Heart right ventricle (tissue), 16 donors: ENCODE measurements at regions not wholly inside any gene's neighbourhood (a gene's known extent, or its start where the extent isn't known, plus 50 kb on each side); places are given as distances from the start of the nearest gene placed in this dataset.

Experiments used
- ATAC-seq, 8 donors: fragments of 200-7000 bp; cut with Tn5 transposase; one replicate each; pipeline ENCODE4 v1.9.1; 2020; ENCODE audit warnings: mild to moderate bottlenecking in 8 of 8, moderate library complexity in 8 of 8, moderate number of reproducible peaks in 1 of 8
- DNase-seq, 2 donors: peaks; one replicate each; pipeline ENCODE4 v3.0.0-alpha.2; 2020
- H3K27ac ChIP-seq, 10 donors: fragments of 200-600 bp; sonication (generic) in 2 of 10; one replicate each; pipeline versions ENCODE4 v1.5.0 to v1.8.0; 2020 to 2022; ENCODE audit warnings: mild to moderate bottlenecking in 3 of 10
- H3K27me3 ChIP-seq, 7 donors: fragments of 200-600 bp; one replicate each; pipeline ENCODE4 v1.8.0; 2021 to 2022; ENCODE audit warnings: mild to moderate bottlenecking in 2 of 7
- H3K36me3 ChIP-seq, 9 donors: fragments of 200-600 bp; sonication (generic) in 1 of 9; one replicate each; pipeline versions ENCODE4 v1.5.0 to v1.8.0; 2020 to 2022; ENCODE audit warnings: mild to moderate bottlenecking in 2 of 9
- H3K4me1 ChIP-seq, 9 donors: fragments of 200-600 bp; sonication (generic) in 1 of 9; one replicate each; pipeline versions ENCODE4 v1.5.0 to v1.8.0; 2020 to 2022; ENCODE audit warnings: mild to moderate bottlenecking in 4 of 9
- H3K4me3 ChIP-seq, 10 donors: fragments of 200-600 bp; sonication (generic) in 2 of 10; one replicate each; pipeline versions ENCODE4 v1.5.0 to v1.8.0; 2020 to 2022; ENCODE audit warnings: mild to moderate bottlenecking in 7 of 10, moderate library complexity in 2 of 10
- H3K9me3 ChIP-seq, 11 donors: fragments of 200-600 bp in 10 of 11; sonication (generic) in 2 of 11; one replicate each; pipeline versions ENCODE4 v1.5.0 to v1.8.0; 2013 to 2022; ENCODE audit warnings: mild to moderate bottlenecking in 2 of 11, control low read depth in 1 of 11, moderate library complexity in 1 of 11
- WGBS, 2 donors: extraction: QIAGEN DNeasy Blood & Tissue Kit; methylation state at CpG; one replicate each; pipeline ENCODE4 v1.1.7; 2013; ENCODE audit warnings: inconsistent platforms in 1 of 2; 5-methylcytosine and 5-hydroxymethylcytosine counted together
- intact Hi-C, 10 donors: fragments of 100-400 bp; cut with DNase I; formaldehyde crosslinking; loops; one replicate each; pipeline versions ENCODE4 v1.11.1 to v1.14.2; 2022
- TF ChIP-seq, protein P1 (sequence below), 9 donors: fragments of 200-600 bp; sonication (generic) in 2 of 9; IDR thresholded peaks; one replicate each; pipeline versions ENCODE4 v1.5.0 to v1.8.0; 2021 to 2022; ENCODE audit warnings: antibody characterized with exemption in 9 of 9, mild to moderate bottlenecking in 5 of 9, moderate library complexity in 1 of 9
- donor health status: Arrhythmogenic right ventricular cardiomyopathy.
- donor health status: ischemic (EF 13 %, LVEDD 7.1; RV severe dilation, severe dysfunction).
- donor health status: healthy with polysubstance abuse.
- donor health status: DM: no; HTN: yes; CAD: no.
- donor health status: DM: no; HTN: no; CAD: no.
- donor health status: ischemic (EF 25% LVEDD 6.9; RV normal size, moderate dysfunction).
- donor health status: ischemic (EF 25% LVEDD 5.7; RV mildly dilated, moderate dysfunction).
- donor health status: healthy.
- donor health status: DM: yes; HTN: yes; CAD: no.
- donor health status: Ischemic cardiomyopathy.
- donor health status: ischemic (EF 35%, LVEDD 5.7; RV mildly dilated, moderate dysfunction).
- donor health status: nonischemic (EF 11% LVEDD 7.7; RV severe dilation, severe dysfunction).
- donor health status: DM: yes; HTN: yes; CAD: no.
- donor health status: PGD.
- donor health status: ischemic (EF 29% LVEDD 5.4; RV normal size, mild dysfunction).
- donor health status: nonischemic (EF 23%, LVEDD 6.1; RV moderate dilation, normal function).

DNA sequence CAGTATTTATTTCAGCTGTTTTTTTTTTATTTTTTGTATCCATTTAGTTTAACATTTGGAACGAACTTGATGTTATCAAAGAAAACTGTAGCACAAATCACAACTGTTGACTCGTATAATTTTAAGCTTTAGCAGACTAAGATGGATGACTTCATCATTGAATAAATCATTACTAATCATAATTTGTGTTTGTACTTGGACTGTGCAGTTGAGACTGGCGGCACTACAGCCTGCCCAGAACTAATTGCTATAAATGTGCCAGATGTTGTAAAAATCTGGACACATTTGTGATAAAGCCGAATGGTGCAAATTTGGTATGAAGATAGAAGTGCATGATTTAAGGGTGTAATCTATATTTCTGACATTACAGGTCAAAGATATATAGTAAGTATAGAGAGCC lies 897.7 kb upstream of the CDH8 start:
- Histone ChIP-seq H3K27ac (no peak overlapping the region), H3K27me3 (no peaks in the 10 kb centered on the region), H3K36me3 (no peaks in the 10 kb centered on the region), H3K9me3 (no peaks in the 10 kb centered on the region), H3K4me3 (no peak overlapping the region), H3K4me1 (no peaks in the 10 kb centered on the region)
- 69 to 76% methylated on average over 4 of the region's 4 CpGs for WGBS, 2 donors
- TF ChIP-seq, protein P1, sequence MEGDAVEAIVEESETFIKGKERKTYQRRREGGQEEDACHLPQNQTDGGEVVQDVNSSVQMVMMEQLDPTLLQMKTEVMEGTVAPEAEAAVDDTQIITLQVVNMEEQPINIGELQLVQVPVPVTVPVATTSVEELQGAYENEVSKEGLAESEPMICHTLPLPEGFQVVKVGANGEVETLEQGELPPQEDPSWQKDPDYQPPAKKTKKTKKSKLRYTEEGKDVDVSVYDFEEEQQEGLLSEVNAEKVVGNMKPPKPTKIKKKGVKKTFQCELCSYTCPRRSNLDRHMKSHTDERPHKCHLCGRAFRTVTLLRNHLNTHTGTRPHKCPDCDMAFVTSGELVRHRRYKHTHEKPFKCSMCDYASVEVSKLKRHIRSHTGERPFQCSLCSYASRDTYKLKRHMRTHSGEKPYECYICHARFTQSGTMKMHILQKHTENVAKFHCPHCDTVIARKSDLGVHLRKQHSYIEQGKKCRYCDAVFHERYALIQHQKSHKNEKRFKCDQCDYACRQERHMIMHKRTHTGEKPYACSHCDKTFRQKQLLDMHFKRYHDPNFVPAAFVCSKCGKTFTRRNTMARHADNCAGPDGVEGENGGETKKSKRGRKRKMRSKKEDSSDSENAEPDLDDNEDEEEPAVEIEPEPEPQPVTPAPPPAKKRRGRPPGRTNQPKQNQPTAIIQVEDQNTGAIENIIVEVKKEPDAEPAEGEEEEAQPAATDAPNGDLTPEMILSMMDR (IDR thresholded peaks at IDR 0.05): no peak
- ATAC-seq (no peak), DNase-seq (no peak)
- intact Hi-C loops: no loop called here

DNA sequence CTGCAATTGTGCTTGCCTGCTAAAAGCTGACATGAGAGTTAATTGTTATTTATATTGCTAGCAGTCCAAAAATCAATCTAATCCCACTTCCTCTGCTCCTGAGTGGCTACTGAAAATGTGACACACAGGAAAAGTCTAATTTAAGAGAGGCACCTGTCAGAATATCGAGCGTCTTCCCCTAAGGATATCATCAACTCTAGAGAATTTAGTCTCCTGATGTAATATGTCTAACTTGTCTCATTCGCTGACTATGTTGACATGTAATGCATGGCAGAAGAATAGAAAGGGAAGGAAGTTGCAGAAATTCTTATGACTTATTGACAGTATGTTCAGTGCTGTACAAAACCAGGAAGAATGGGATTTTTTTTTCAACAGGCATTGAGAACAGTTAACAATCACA lies 893.4 kb upstream of the CDH8 start:
- no peaks in the 10 kb centered on the region for H3K9me3 ChIP-seq
- H3K36me3 ChIP-seq: no peaks in the 10 kb centered on the region
- H3K27ac ChIP-seq: no peak overlapping the region
- TF ChIP-seq, protein P1 (IDR thresholded peaks at IDR 0.05): no peak
- WGBS, 2 donors: 46 to 49% methylated on average over 3 of the region's 3 CpGs
- DNase-seq: no peak
- intact Hi-C loops: loop anchor here in 1 of 10 donors (1.0 kb wide), 1 partner anchor 30 kb away; no protein-coding TSS in a partner anchor
- no peak overlapping the region for H3K4me3 ChIP-seq
- no peaks in the 10 kb centered on the region for H3K4me1 ChIP-seq
- H3K27me3 ChIP-seq: no peaks in the 10 kb centered on the region
- no peak for ATAC-seq

DNA sequence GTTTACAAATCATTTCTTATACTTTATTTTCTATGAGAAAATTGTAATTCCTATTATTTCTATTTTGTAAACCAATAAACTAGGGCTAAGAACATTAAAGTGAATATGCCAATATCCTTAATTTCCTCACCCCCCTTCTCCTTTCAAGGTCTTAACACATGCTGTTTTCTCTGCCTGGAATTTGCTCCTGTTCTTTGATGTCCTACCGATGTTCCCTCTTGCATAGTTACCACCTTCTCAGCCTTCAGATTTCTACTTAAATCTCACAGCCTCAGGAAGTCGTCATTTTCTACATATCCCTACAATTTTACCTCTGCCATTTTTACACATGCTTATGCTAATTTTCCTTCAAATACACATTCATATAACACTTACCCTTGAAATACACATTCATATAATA lies 890.9 kb upstream of the CDH8 start:
- H3K27me3 ChIP-seq: no peaks in the 10 kb centered on the region
- intact Hi-C loops: no loop called here
- ATAC-seq (no peak), DNase-seq (no peak)
- 39 to 43% methylated on average over 2 of the region's 2 CpGs for WGBS, 2 donors
- H3K4me1 ChIP-seq: no peaks in the 10 kb centered on the region
- H3K4me3 ChIP-seq: no peak overlapping the region
- no peak overlapping the region for H3K27ac ChIP-seq
- H3K36me3 ChIP-seq: no peaks in the 10 kb centered on the region
- TF ChIP-seq, protein P1 (IDR thresholded peaks at IDR 0.05): no peak
- H3K9me3 ChIP-seq: no peaks in the 10 kb centered on the region

DNA sequence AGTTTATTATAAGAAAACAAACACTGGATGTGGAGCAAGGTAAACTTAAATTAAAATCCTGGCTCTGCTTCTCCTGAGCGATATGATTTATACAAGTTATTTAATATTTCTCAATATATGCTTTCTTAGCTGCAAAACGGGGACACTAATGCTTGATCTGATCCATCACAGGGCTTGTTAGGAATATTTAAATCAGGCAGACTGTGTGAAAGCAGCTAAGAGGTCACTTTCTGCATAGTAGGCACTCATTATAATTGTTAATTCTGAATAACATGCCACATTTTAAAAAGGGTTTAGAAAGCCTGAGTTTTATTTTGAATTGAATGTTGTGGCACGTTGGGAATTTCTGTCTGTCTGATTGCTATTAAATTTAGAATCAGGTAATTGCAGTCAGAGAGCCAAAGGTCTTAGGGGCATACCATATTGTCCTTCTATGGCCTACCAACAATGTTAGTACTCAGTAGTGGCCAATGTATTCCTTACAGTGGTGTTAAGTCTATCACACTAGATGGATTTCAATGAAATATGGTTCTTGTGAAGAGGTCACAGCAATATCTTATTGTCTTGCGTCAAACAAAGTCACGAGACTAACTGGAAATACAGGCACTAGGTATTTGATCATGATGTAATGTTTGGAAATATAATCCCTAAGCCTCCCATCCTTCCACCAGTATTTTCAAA lies 890.0 kb upstream of the CDH8 start:
- intact Hi-C loops: no loop called here
- no peak overlapping the region for H3K4me3 ChIP-seq
- WGBS, 2 donors: 77 to 83% methylated on average over 5 of the region's 5 CpGs
- H3K9me3 ChIP-seq: no peaks in the 10 kb centered on the region
- no peaks in the 10 kb centered on the region for H3K36me3 ChIP-seq
- H3K27me3 ChIP-seq: no peaks in the 10 kb centered on the region
- TF ChIP-seq, protein P1 (IDR thresholded peaks at IDR 0.05): no peak
- ATAC-seq (no peak), DNase-seq (no peak)
- no peaks in the 10 kb centered on the region for H3K4me1 ChIP-seq
- no peak overlapping the region for H3K27ac ChIP-seq
